ENCODE measurements at regions not wholly inside any gene's neighbourhood (a gene's known extent, or its start where the extent isn't known, plus 50 kb on each side); places are given as distances from the start of the nearest gene placed in this dataset.

DNA sequence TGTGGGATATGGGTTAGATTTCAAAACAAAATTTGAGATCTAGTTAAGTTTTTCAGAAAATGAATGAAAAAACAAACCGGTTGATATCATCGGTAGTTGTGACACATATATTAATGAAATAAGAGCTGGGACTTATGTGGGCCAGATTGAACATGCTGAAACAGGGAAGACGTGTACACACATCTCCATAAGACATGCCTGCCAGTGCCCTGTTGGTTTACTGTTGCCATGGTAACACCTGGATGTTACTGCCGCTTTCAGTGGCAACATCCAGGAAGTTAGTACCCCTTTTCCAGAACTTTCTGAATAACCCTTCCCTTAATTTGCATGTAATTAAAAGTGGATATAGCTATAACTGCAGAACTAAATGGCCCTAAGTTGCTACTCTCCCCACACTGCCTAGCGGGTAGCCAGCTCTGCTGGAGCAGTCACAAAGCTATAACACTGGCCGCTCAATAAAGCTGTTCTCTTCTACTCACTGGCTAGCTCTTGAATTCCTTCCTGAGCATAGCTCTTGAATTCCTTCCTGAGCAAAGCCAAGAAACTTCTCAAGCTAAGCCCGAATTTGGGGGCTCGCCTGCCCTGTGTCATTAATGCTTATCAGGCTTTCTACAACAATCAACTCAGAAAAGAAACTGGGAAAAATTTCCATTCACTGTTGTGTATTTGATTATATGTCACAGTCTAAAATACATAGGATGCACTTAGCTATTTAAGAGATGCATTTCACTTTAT, 776.3 kb upstream of the CDH7 start:
- no peak overlapping the region for H3K4me3 ChIP-seq
- H3K27ac ChIP-seq: no peak overlapping the region
- no peaks in the 10 kb centered on the region for H3K27me3 ChIP-seq
- no peak overlapping the region for H3K4me2 ChIP-seq
- TF ChIP-seq EZH2phosphoT487 (IDR thresholded peaks at IDR 0.05; ENCODE audit: low read depth, severe bottlenecking, unreplicated experiment) (no peak), CTCF (IDR thresholded peaks at IDR 0.05; ENCODE audit: poor library complexity) (no peak), EZH2 (IDR thresholded peaks at IDR 0.05; ENCODE audit: borderline replicate concordance) (no peak)
- H4K20me1 ChIP-seq (ENCODE audit: insufficient read depth, poor library complexity, severe bottlenecking): no peaks in the 10 kb centered on the region
- H3K4me1 ChIP-seq (ENCODE audit: insufficient read depth): no peaks in the 10 kb centered on the region
- H3K9me2 ChIP-seq (replicated peaks; ENCODE audit: insufficient read depth): no peaks in the 10 kb centered on the region
- WGBS (ENCODE audit: low lambda C conversion rate, missing lambda C conversion rate): 86% methylated on average over 8 of the region's 8 CpGs
- DNase-seq (ENCODE audit: low spot score): no peak
- no peaks in the 10 kb centered on the region for H3K79me2 ChIP-seq
- H3K9me3 ChIP-seq (ENCODE audit: low read depth): no peaks in the 10 kb centered on the region
- no peaks in the 10 kb centered on the region for H3K36me3 ChIP-seq (replicated peaks; ENCODE audit: insufficient read depth, low read depth)
- no peak overlapping the region for H2AFZ ChIP-seq

- Histone ChIP-seq H3K9me2 (replicated peaks; ENCODE audit: insufficient read depth) (no peaks in the 10 kb centered on the region), H3K4me1 (ENCODE audit: insufficient read depth) (no peaks in the 10 kb centered on the region), H3K79me2 (no peaks in the 10 kb centered on the region), H3K27ac (no peak overlapping the region), H4K20me1 (ENCODE audit: insufficient read depth, poor library complexity, severe bottlenecking) (no peaks in the 10 kb centered on the region), H3K4me3 (no peak overlapping the region), H3K27me3 (no peaks in the 10 kb centered on the region), H3K36me3 (replicated peaks; ENCODE audit: insufficient read depth, low read depth) (no peaks in the 10 kb centered on the region), H3K9me3 (ENCODE audit: low read depth) (no peaks in the 10 kb centered on the region), H2AFZ (no peak overlapping the region), H3K4me2 (no peak overlapping the region)
- 59% methylated on average over 2 of the region's 2 CpGs for WGBS (ENCODE audit: low lambda C conversion rate, missing lambda C conversion rate)
- no peak for TF ChIP-seq EZH2phosphoT487 (IDR thresholded peaks at IDR 0.05; ENCODE audit: low read depth, severe bottlenecking, unreplicated experiment)
- no peak for TF ChIP-seq EZH2 (IDR thresholded peaks at IDR 0.05; ENCODE audit: borderline replicate concordance)
- no peak for TF ChIP-seq CTCF (IDR thresholded peaks at IDR 0.05; ENCODE audit: poor library complexity)
- DNase-seq (ENCODE audit: low spot score): no peak
Measured at GRCh38 chr18:64972545-64972944, 778.3 kb upstream of the CDH7 start.

DNA sequence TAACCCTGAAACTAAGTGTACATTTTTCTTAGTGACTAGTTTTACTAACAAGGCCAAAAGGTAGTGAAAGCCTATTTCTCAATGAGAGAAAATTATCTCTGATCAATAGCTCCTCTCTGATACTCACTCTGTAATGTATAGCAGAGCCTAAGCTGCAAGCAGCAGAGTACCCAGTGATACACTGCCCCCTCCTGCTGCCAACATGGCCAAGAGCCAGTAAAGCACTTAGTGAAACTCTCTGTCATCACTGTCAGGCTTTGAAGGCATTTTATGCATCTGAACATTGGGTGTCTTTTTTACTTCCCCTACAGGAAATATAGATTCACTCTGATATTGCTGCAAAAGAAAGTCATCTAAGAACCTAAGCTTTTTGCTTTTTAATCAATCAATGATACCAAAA, 784.1 kb upstream of the CDH7 start:
- H4K20me1 ChIP-seq (ENCODE audit: insufficient read depth, poor library complexity, severe bottlenecking): no peaks in the 10 kb centered on the region
- no peaks in the 10 kb centered on the region for H3K36me3 ChIP-seq (replicated peaks; ENCODE audit: insufficient read depth, low read depth)
- no peak overlapping the region for H3K4me3 ChIP-seq
- H2AFZ ChIP-seq: no peak overlapping the region
- H3K27ac ChIP-seq: no peak overlapping the region
- H3K4me2 ChIP-seq: no peak overlapping the region
- TF ChIP-seq CTCF (IDR thresholded peaks at IDR 0.05; ENCODE audit: poor library complexity) (peak; percentile 10), EZH2phosphoT487 (IDR thresholded peaks at IDR 0.05; ENCODE audit: low read depth, severe bottlenecking, unreplicated experiment) (no peak)
- H3K4me1 ChIP-seq (ENCODE audit: insufficient read depth): peaks cover 4% of the 10 kb centered on the region
- no peaks in the 10 kb centered on the region for H3K9me2 ChIP-seq (replicated peaks; ENCODE audit: insufficient read depth)
- DNase-seq (ENCODE audit: low spot score): peak; percentile 22
- no peaks in the 10 kb centered on the region for H3K79me2 ChIP-seq
- H3K9me3 ChIP-seq (ENCODE audit: low read depth): no peaks in the 10 kb centered on the region
- no peaks in the 10 kb centered on the region for H3K27me3 ChIP-seq

Measured in hepatocyte (in vitro differentiated cells).